Kidney (tissue), 13 donors: ENCODE measurements at regions not wholly inside any gene's neighbourhood (a gene's known extent, or its start where the extent isn't known, plus 50 kb on each side); places are given as distances from the start of the nearest gene placed in this dataset.

ENCODE experiments used
- DNase-seq, 5 donors: peaks; one replicate each; pipeline ENCODE4 v3.0.0-alpha.2; 2013 to 2020
- FAIRE-seq: peaks from 2 replicates; lab custom pipeline; 2012; peaks lifted over from hg19 to GRCh38; lab: Jason Lieb, UNC
- H3K27ac ChIP-seq, 2 donors: one replicate each; pipeline ENCODE4 v1.7.0; 2013; ENCODE audit warnings: low read depth in 2 of 2, low read length in 2 of 2, inconsistent platforms in 1 of 2
- H3K27me3 ChIP-seq: one replicate; pipeline ENCODE4 v1.7.1; 2013; ENCODE audit warnings: low read length, inconsistent platforms; ENCODE audit not compliant: control insufficient read depth, insufficient read depth
- H3K36me3 ChIP-seq, 3 donors: one replicate each; pipeline versions ENCODE4 v1.7.0 to v1.7.1; 2013; ENCODE audit warnings: low read length in 3 of 3, control low read depth in 1 of 3, inconsistent platforms in 1 of 3; ENCODE audit not compliant: insufficient read depth in 3 of 3, control insufficient read depth in 2 of 3
- H3K4me1 ChIP-seq, 3 donors: one replicate each; pipeline versions ENCODE4 v1.7.0 to v1.7.1; 2013; ENCODE audit warnings: low read length in 3 of 3, inconsistent platforms in 1 of 3, low read depth in 1 of 3; ENCODE audit not compliant: control insufficient read depth in 2 of 3, insufficient read depth in 2 of 3
- H3K4me3 ChIP-seq, 3 donors: one replicate each; pipeline versions ENCODE4 v1.7.0 to v1.8.1; 2013; ENCODE audit warnings: low read length in 3 of 3, control low read depth in 1 of 3, inconsistent platforms in 1 of 3
- H3K9ac ChIP-seq, 3 donors: one replicate each; pipeline versions ENCODE4 v1.7.0 to v1.7.1; 2013; ENCODE audit warnings: low read length in 3 of 3, control low read depth in 1 of 3, inconsistent platforms in 1 of 3
- H3K9me3 ChIP-seq, 3 donors: one replicate each; pipeline versions ENCODE4 v1.7.0 to v1.7.1; 2013; ENCODE audit warnings: low read length in 3 of 3, control low read depth in 1 of 3, inconsistent platforms in 1 of 3; ENCODE audit not compliant: control insufficient read depth in 2 of 3, insufficient read depth in 1 of 3
- intact Hi-C: fragments of 100-400 bp; cut with DNase I; formaldehyde crosslinking; loops from one replicate; pipeline ENCODE4 v1.11.1; 2022
- TF ChIP-seq, protein P1 (sequence below): IDR thresholded peaks from 3 replicates; pipeline ENCODE4 v1.5.1; 2012; ENCODE audit warnings: mild to moderate bottlenecking, moderate library complexity, borderline replicate concordance; ENCODE audit not compliant: insufficient read depth; ENCODE audit errors: extremely low read depth
- donor health status: control.
- donor health status: control.
- donor health status: control.
- donor health status: control.
- donor health status: control.
- donor health status: DM: yes; HTN: yes; CAD: no.
- donor health status: Normal renal cell carcinoma (clear cell type).

DNA sequence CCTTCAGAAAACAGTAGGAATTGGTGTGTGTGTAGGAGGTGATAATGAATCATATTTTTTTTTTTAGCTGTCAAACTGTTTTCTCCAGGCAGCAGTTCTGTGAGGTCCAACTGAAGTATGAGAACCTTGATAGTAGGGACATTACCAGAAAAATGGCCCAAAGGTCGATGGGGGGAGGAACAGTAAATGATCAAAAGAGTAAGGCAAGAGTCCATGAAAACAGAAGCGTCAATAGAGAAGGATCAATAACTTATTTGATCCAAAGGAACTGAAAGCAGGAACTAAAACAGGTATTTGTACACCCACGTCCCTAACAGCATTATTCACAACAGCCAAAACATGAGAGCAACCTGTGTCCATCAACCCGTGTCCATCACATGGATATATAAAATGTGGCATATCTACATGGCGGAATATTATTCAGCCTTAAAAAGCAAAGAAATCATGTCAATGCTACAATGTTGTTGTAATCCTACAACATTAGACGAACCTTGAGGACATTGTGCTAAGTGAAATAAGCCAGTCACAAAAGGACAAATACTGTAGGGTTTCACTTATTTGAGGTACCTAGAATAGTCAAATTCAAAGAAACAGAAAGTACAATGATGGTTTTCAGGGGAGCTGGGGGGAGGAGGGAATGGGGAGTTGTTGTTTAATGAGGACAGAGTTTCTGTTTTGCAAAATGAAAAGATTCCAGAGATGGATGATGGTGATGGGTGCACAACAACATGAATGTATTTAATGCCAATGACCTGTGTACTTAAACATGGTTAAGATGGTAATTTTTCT lies 214.0 kb upstream of the KLF14 start:
- DNase-seq (no peak), FAIRE-seq (no peak)
- H3K4me1 ChIP-seq: peaks cover 0 to 5% (median 3%) of the 10 kb centered on the region in 3 donors
- peaks cover 0 to 10% (median 0%) of the 10 kb centered on the region in 3 donors for H3K36me3 ChIP-seq
- H3K9ac ChIP-seq: no peak overlapping the region
- H3K27me3 ChIP-seq: no peaks in the 10 kb centered on the region
- intact Hi-C loops: no loop called here
- TF ChIP-seq, protein P1, sequence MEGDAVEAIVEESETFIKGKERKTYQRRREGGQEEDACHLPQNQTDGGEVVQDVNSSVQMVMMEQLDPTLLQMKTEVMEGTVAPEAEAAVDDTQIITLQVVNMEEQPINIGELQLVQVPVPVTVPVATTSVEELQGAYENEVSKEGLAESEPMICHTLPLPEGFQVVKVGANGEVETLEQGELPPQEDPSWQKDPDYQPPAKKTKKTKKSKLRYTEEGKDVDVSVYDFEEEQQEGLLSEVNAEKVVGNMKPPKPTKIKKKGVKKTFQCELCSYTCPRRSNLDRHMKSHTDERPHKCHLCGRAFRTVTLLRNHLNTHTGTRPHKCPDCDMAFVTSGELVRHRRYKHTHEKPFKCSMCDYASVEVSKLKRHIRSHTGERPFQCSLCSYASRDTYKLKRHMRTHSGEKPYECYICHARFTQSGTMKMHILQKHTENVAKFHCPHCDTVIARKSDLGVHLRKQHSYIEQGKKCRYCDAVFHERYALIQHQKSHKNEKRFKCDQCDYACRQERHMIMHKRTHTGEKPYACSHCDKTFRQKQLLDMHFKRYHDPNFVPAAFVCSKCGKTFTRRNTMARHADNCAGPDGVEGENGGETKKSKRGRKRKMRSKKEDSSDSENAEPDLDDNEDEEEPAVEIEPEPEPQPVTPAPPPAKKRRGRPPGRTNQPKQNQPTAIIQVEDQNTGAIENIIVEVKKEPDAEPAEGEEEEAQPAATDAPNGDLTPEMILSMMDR: no peak
- H3K4me3 ChIP-seq: no peak overlapping the region
- H3K27ac ChIP-seq: no peak overlapping the region
- H3K9me3 ChIP-seq: no peaks in the 10 kb centered on the region

DNA sequence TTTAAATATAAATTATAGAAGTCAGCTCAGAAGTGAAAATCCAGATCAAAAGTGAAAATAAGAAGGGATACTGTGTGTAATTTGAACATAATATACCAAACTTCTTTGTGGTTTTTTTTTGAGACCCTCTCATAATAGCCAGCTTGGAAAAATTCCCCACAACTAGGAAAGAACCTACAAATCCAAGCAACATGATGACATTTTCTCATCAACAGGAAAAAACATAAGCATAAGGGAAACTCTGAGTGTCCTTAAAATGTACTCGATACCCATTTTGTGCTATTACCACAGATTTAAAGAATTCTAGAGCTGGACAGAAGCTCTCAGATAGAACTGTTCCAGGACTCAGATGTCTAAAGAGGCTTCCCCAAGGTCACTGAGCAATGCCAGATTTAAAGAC lies 214.8 kb upstream of the KLF14 start:
- no peak overlapping the region for H3K27ac ChIP-seq

DNA sequence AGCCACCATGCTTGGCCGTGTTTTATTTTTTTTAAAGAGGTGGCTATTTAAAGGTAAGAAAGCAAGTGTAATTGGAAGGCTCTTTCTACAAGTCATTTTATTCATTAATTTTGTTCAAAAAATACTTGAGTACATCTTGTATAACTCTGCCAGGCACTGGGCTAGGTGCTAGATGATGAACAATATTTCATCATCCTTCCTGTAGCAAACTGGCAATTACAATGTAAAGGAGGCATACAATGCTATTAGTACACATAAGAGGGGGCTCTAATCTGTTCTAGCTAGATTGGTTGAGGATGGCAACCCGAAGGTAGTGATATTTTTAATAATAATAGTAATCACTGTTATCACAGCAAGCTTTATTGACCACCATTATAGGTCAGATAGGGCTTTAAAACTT lies 215.5 kb upstream of the KLF14 start:
- Histone ChIP-seq H3K36me3 (peaks cover 0 to 10% (median 0%) of the 10 kb centered on the region in 3 donors), H3K27me3 (no peaks in the 10 kb centered on the region), H3K27ac (no peak overlapping the region), H3K4me1 (peaks cover 0 to 4% (median 0%) of the 10 kb centered on the region in 3 donors), H3K9ac (no peak overlapping the region), H3K9me3 (no peaks in the 10 kb centered on the region), H3K4me3 (no peak overlapping the region)
- DNase-seq (no peak), FAIRE-seq (no peak)
- TF ChIP-seq, protein P1: no peak
- intact Hi-C loops: no loop called here

More for the DNA sequence above, 214.8 kb upstream of the KLF14 start:
- intact Hi-C loops: no loop called here
- peaks cover 0 to 10% (median 0%) of the 10 kb centered on the region in 3 donors for H3K36me3 ChIP-seq
- no peaks in the 10 kb centered on the region for H3K9me3 ChIP-seq
- DNase-seq (no peak), FAIRE-seq (no peak)
- H3K4me3 ChIP-seq: no peak overlapping the region
- H3K9ac ChIP-seq: no peak overlapping the region
- TF ChIP-seq, protein P1: no peak
- no peaks in the 10 kb centered on the region for H3K27me3 ChIP-seq
- H3K4me1 ChIP-seq: peaks cover 0 to 4% (median 0%) of the 10 kb centered on the region in 3 donors
